HCT116 (cell line): ENCODE measurements at regions not wholly inside any gene's neighbourhood (a gene's known extent, or its start where the extent isn't known, plus 50 kb on each side); places are given as distances from the start of the nearest gene placed in this dataset.

Experiments used
- ATAC-seq: fragments of 200-7000 bp; cut with Tn5 transposase; 2 replicates; pipeline ENCODE4 v1.9.1; 2020; ENCODE audit warnings: mild to moderate bottlenecking, moderate library complexity
- BruUV-seq: library from RNA; stranded (reverse); fragments of 400-500 nt; replicated peaks from 2 replicates; lab custom pipeline; 2021; lab: Mats Ljungman, UMichigan
- CTCF ChIA-PET: fragments of 300-600 bp; sonication (Branson Sonifier 250); formaldehyde crosslinking; loops from one replicate; lab custom pipeline; 2021; ENCODE audit warnings: antibody characterized with exemption; lab: Charles Lee
- POLR2A ChIA-PET: fragments of 300-600, 350-600 bp; sonication (Branson Sonifier 250); formaldehyde crosslinking; loops from one replicate; lab custom pipeline; 2021; ENCODE audit warnings: antibody characterized with exemption; lab: Charles Lee
- RAD21 ChIA-PET, 2 experiments: fragments of 300-600 bp; sonication (Branson Sonifier 250); formaldehyde crosslinking; loops; one replicate each; lab custom pipeline; 2023; ENCODE audit warnings: low total read pairs in 2 of 2; ENCODE audit not compliant: uncharacterized antibody in 2 of 2, unreplicated experiment in 2 of 2, low non-redundant PET in 1 of 2; lab: Charles Lee
- DNase-seq: peaks from one replicate; pipeline ENCODE4 v3.0.0-alpha.2; 2010; ENCODE audit warnings: low read depth, low spot score
- H2AFZ ChIP-seq: fragments of 200-600 bp; shearing (Covaris generic), sonication (generic); 2 replicates; pipeline ENCODE4 v1.6.1; 2017; ENCODE audit warnings: low read depth, mixed run types, mixed read lengths, antibody characterized with exemption, low read length; ENCODE audit not compliant: poor library complexity, severe bottlenecking
- H3K27ac ChIP-seq: 2 replicates; pipeline ENCODE4 v1.5.1; 2012; ENCODE audit warnings: low read depth, low read length
- H3K27me3 ChIP-seq: fragments of 200-600 bp; sonication (generic); 2 replicates; pipeline ENCODE4 v1.6.1; 2016; ENCODE audit warnings: mixed run types, low read length, mixed read lengths; ENCODE audit not compliant: insufficient read depth
- H3K36me3 ChIP-seq, 2 experiments: fragments of 200-500 bp in 1 of 2; fragments of 200-600 bp in 1 of 2; sonication (Bioruptor generic) in 1 of 2; sonication (generic) in 1 of 2; 2 replicates each; pipeline versions ENCODE4 v1.5.1 to v1.6.1; 2014 to 2016; ENCODE audit warnings: low read length in 2 of 2, inconsistent platforms in 1 of 2, mixed read lengths in 1 of 2, mixed run types in 1 of 2; ENCODE audit not compliant: insufficient read depth in 2 of 2, control insufficient read depth in 1 of 2
- H3K4me1 ChIP-seq, 2 experiments: fragments of 200-600 bp in 1 of 2; sonication (generic) in 1 of 2; 2 replicates each; pipeline versions ENCODE4 v1.5.1 to v1.6.1; 2012 to 2017; ENCODE audit warnings: low read length in 2 of 2, inconsistent platforms in 1 of 2, mild to moderate bottlenecking in 1 of 2, mixed read lengths in 1 of 2, mixed run types in 1 of 2, moderate library complexity in 1 of 2; ENCODE audit not compliant: insufficient read depth in 2 of 2, control insufficient read depth in 1 of 2
- H3K4me2 ChIP-seq: fragments of 200-600 bp; sonication (generic); 2 replicates; pipeline ENCODE4 v1.6.1; 2017; ENCODE audit warnings: mixed run types, low read length, mixed read lengths
- H3K4me3 ChIP-seq, 2 experiments: fragments of 200-600 bp in 1 of 2; sonication (generic) in 1 of 2; replicated peaks in 1 of 2; 2 replicates each; pipeline ENCODE4 v1.5.1; 2011 to 2016; ENCODE audit warnings: low read length in 2 of 2, control low read depth in 1 of 2, low read depth in 1 of 2, mild to moderate bottlenecking in 1 of 2, mixed read lengths in 1 of 2, mixed run types in 1 of 2
- H3K79me2 ChIP-seq: fragments of 200-600 bp; sonication (generic); 2 replicates; pipeline ENCODE4 v1.6.1; 2017; ENCODE audit warnings: mild to moderate bottlenecking, mixed run types, low read length, moderate library complexity, mixed read lengths; ENCODE audit not compliant: insufficient read depth
- H3K9ac ChIP-seq: fragments of 200-600 bp; sonication (generic); 2 replicates; pipeline ENCODE4 v1.6.1; 2016; ENCODE audit warnings: low read length, mixed read lengths
- H3K9me2 ChIP-seq: fragments of 200-600 bp; sonication (generic), shearing (Covaris generic); 2 replicates; pipeline ENCODE4 v1.6.1; 2017; ENCODE audit warnings: mixed run types, mild to moderate bottlenecking, moderate library complexity; ENCODE audit not compliant: insufficient read depth
- H3K9me3 ChIP-seq, 2 experiments: fragments of 200-500 bp in 1 of 2; fragments of 200-600 bp in 1 of 2; sonication (Bioruptor generic) in 1 of 2; sonication (generic) in 1 of 2; 2 replicates each; pipeline ENCODE4 v1.6.1; 2014 to 2017; ENCODE audit warnings: low read length in 2 of 2, mixed read lengths in 2 of 2, inconsistent platforms in 1 of 2, low read depth in 1 of 2, mild to moderate bottlenecking in 1 of 2, mixed run types in 1 of 2, moderate library complexity in 1 of 2; ENCODE audit not compliant: control insufficient read depth in 1 of 2, insufficient read depth in 1 of 2
- H4K20me1 ChIP-seq: fragments of 200-600 bp; sonication (generic), shearing (Covaris generic); 2 replicates; pipeline ENCODE4 v1.6.1; 2017; ENCODE audit warnings: mixed run types, mild to moderate bottlenecking, moderate library complexity; ENCODE audit not compliant: insufficient read depth
- CBX3 ChIP-seq: IDR thresholded peaks from 2 replicates; pipeline ENCODE4 v1.6.1; 2012; ENCODE audit warnings: low read depth
- CEBPB ChIP-seq: IDR thresholded peaks from 2 replicates; pipeline ENCODE4 v1.6.1; 2012; ENCODE audit warnings: low read depth
- ELF1 ChIP-seq: IDR thresholded peaks from 2 replicates; pipeline ENCODE4 v1.6.1; 2012; ENCODE audit warnings: low read depth, borderline replicate concordance
- EZH2phosphoT487 ChIP-seq: fragments of 200-600 bp; IDR thresholded peaks from 2 replicates; pipeline ENCODE4 v1.6.1; 2018; ENCODE audit warnings: antibody characterized with exemption, borderline replicate concordance
- FOSL1 ChIP-seq: IDR thresholded peaks from 2 replicates; pipeline ENCODE4 v1.6.1; 2012; ENCODE audit warnings: low read depth
- JUND ChIP-seq: IDR thresholded peaks from 2 replicates; pipeline ENCODE4 v1.6.1; 2012
- POLR2A ChIP-seq: IDR thresholded peaks from 2 replicates; pipeline ENCODE4 v1.7.0; 2011; ENCODE audit warnings: borderline replicate concordance; ENCODE audit not compliant: insufficient read depth, insufficient read length; ENCODE audit errors: extremely low read depth
- POLR2AphosphoS5 ChIP-seq: IDR thresholded peaks from 2 replicates; pipeline ENCODE4 v1.6.1; 2011; ENCODE audit warnings: mild to moderate bottlenecking, low read depth, low read length, moderate library complexity
- RAD21 ChIP-seq: IDR thresholded peaks from 2 replicates; pipeline ENCODE4 v1.6.1; 2012; ENCODE audit warnings: low read depth, mild to moderate bottlenecking
- SIN3A ChIP-seq: IDR thresholded peaks from 2 replicates; pipeline ENCODE4 v1.6.1; 2012; ENCODE audit warnings: low read depth
- SP1 ChIP-seq: IDR thresholded peaks from 2 replicates; pipeline ENCODE4 v1.6.1; 2012; ENCODE audit warnings: low read depth
- SRF ChIP-seq: IDR thresholded peaks from 2 replicates; pipeline ENCODE4 v1.6.1; 2012; ENCODE audit warnings: low read depth
- TCF7L2 ChIP-seq: IDR thresholded peaks from 2 replicates; pipeline ENCODE4 v1.7.0; 2011; ENCODE audit warnings: borderline replicate concordance, inconsistent platforms; ENCODE audit not compliant: insufficient read depth, insufficient read length; ENCODE audit errors: extremely low read depth
- ZFX ChIP-seq: fragments of 450-650 bp; IDR thresholded peaks from 2 replicates; pipeline ENCODE4 v1.6.1; 2017
- ZNF274 ChIP-seq: fragments of 200-500 bp; sonication (Bioruptor generic); IDR thresholded peaks from 2 replicates; pipeline ENCODE4 v1.6.1; 2014; ENCODE audit warnings: mild to moderate bottlenecking, low read depth, low read length, inconsistent platforms
- intact Hi-C: fragments of 100-400 bp; cut with micrococcal nuclease; formaldehyde crosslinking; loops from 2 replicates; pipeline ENCODE4 v1.10.0; 2022
- TF ChIP-seq, protein P1 (sequence below): IDR thresholded peaks from 2 replicates; pipeline ENCODE4 v1.6.1; 2012
- TF ChIP-seq, protein P2 (sequence below): IDR thresholded peaks from 2 replicates; pipeline ENCODE4 v1.6.1; 2011; ENCODE audit warnings: mild to moderate bottlenecking, low read length, moderate library complexity; ENCODE audit not compliant: insufficient replicate concordance; ENCODE audit errors: extremely low read depth
- TF ChIP-seq, protein P3 (sequence below), 3 experiments: fragments of 200-600 bp in 1 of 3; sonication (generic) in 1 of 3; IDR thresholded peaks in 2 of 3; conservative IDR thresholded peaks in 1 of 3; 2 replicates each; pipeline ENCODE4 v1.5.1; 2012 to 2017; ENCODE audit warnings: low read depth in 2 of 3, low read length in 2 of 3, antibody characterized with exemption in 1 of 3, borderline replicate concordance in 1 of 3, control low read depth in 1 of 3, mild to moderate bottlenecking in 1 of 3, mixed read lengths in 1 of 3, mixed run types in 1 of 3, moderate library complexity in 1 of 3; ENCODE audit not compliant: insufficient read depth in 1 of 3

DNA sequence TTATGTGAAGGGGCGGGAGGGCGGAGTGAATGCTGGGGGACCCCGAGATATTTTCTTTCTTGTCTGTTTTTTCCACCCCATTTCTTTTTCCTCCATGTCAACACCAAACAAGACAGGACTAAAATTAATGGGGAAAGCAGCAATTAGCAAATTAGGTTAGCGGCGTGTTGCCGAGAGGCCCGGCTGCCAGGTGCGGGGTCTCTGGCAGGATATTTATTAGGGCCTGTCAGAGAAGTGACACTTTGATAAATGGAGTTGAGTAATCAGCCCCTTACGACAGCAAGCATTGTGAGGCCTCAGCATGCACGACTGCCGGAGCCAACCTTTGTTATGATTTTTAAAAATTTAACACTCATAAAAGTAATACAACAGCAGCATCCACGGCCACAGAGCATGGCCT, 193.8 kb downstream of the DHX35 start:
- intact Hi-C loops = no loop called here
- POLR2A ChIA-PET = no interaction called here

DNA sequence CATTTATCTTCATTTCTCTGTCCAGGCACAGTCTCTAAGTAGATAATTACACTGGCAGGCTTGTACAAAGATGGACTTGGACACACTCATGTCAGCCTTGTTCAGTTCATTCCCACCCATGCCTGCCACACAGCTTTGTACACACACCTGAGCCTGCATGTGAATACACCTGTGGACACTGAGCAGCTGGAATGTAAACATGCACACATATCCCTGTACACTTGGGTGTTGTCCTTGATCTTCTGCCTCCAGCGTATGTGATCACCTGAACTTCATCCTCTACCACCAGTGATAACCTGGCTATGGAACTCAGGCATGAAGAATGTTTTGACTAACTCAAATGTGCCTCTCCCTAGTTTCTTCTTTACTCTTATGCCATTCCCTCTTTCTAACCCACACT, 190.6 kb downstream of the DHX35 start:
- Histone ChIP-seq H3K4me3 (no peak overlapping the region), H2AFZ (no peak overlapping the region), H3K9me3 (no peaks in the 10 kb centered on the region), H3K9me2 (no peaks in the 10 kb centered on the region), H3K36me3 (no peaks in the 10 kb centered on the region), H3K27ac (no peak overlapping the region), H3K79me2 (no peaks in the 10 kb centered on the region), H3K27me3 (peaks cover 75% of the 10 kb centered on the region), H4K20me1 (no peaks in the 10 kb centered on the region), H3K4me2 (no peak overlapping the region), H3K9ac (no peak overlapping the region), H3K4me1 (no peaks in the 10 kb centered on the region)
- RAD21 ChIA-PET = no interaction called here
- intact Hi-C loops = no loop called here
- CTCF ChIA-PET = no interaction called here
- POLR2A ChIA-PET = no interaction called here
- no TSS peak for BruUV-seq
- no peak for ATAC-seq
- no peak for DNase-seq
- TF ChIP-seq CBX3 = no peak
- no peak for TF ChIP-seq ZFX
- no peak for TF ChIP-seq CEBPB
- TF ChIP-seq, protein P1, sequence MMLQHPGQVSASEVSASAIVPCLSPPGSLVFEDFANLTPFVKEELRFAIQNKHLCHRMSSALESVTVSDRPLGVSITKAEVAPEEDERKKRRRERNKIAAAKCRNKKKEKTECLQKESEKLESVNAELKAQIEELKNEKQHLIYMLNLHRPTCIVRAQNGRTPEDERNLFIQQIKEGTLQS = no peak
- TF ChIP-seq SP1 = no peak
- TF ChIP-seq TCF7L2 = no peak
- TF ChIP-seq, protein P2, sequence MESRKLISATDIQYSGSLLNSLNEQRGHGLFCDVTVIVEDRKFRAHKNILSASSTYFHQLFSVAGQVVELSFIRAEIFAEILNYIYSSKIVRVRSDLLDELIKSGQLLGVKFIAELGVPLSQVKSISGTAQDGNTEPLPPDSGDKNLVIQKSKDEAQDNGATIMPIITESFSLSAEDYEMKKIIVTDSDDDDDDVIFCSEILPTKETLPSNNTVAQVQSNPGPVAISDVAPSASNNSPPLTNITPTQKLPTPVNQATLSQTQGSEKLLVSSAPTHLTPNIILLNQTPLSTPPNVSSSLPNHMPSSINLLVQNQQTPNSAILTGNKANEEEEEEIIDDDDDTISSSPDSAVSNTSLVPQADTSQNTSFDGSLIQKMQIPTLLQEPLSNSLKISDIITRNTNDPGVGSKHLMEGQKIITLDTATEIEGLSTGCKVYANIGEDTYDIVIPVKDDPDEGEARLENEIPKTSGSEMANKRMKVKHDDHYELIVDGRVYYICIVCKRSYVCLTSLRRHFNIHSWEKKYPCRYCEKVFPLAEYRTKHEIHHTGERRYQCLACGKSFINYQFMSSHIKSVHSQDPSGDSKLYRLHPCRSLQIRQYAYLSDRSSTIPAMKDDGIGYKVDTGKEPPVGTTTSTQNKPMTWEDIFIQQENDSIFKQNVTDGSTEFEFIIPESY = no peak
- TF ChIP-seq FOSL1 = no peak
- no peak for TF ChIP-seq ZNF274
- no peak for TF ChIP-seq POLR2AphosphoS5
- TF ChIP-seq EZH2phosphoT487 = no peak
- no peak for TF ChIP-seq RAD21
- no peak for TF ChIP-seq JUND

More for the DNA sequence above, 193.8 kb downstream of the DHX35 start:
- H4K20me1 ChIP-seq = no peaks in the 10 kb centered on the region
- no peaks in the 10 kb centered on the region for H3K9me3 ChIP-seq
- ChIA-PET CTCF (no interaction called here), RAD21 (no interaction called here)
- TF ChIP-seq POLR2A (no peak), TCF7L2 (no peak), JUND (no peak), SRF (no peak), ELF1 (no peak), ZNF274 (no peak), CBX3 (no peak), SIN3A (no peak)
- TF ChIP-seq, protein P3, sequence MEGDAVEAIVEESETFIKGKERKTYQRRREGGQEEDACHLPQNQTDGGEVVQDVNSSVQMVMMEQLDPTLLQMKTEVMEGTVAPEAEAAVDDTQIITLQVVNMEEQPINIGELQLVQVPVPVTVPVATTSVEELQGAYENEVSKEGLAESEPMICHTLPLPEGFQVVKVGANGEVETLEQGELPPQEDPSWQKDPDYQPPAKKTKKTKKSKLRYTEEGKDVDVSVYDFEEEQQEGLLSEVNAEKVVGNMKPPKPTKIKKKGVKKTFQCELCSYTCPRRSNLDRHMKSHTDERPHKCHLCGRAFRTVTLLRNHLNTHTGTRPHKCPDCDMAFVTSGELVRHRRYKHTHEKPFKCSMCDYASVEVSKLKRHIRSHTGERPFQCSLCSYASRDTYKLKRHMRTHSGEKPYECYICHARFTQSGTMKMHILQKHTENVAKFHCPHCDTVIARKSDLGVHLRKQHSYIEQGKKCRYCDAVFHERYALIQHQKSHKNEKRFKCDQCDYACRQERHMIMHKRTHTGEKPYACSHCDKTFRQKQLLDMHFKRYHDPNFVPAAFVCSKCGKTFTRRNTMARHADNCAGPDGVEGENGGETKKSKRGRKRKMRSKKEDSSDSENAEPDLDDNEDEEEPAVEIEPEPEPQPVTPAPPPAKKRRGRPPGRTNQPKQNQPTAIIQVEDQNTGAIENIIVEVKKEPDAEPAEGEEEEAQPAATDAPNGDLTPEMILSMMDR (IDR thresholded peaks at IDR 0.05 in 2 of 3, conservative IDR thresholded peaks at IDR 0.05 in 1 of 3; ENCODE audit: borderline replicate concordance in 1 of 3, insufficient read depth in 1 of 3, low read depth in 2 of 3, low read length in 2 of 3) = no peak
- H3K27me3 ChIP-seq = peaks cover 49% of the 10 kb centered on the region
- H3K9me2 ChIP-seq = no peaks in the 10 kb centered on the region
- H3K27ac ChIP-seq = no peak overlapping the region
- no peak overlapping the region for H3K9ac ChIP-seq
- no TSS peak for BruUV-seq
- H2AFZ ChIP-seq = no peak overlapping the region
- no peaks in the 10 kb centered on the region for H3K36me3 ChIP-seq
- no peak overlapping the region for H3K4me2 ChIP-seq
- no peak for ATAC-seq
- no peaks in the 10 kb centered on the region for H3K4me1 ChIP-seq
- DNase-seq = no peak
- no peak overlapping the region for H3K4me3 ChIP-seq
- H3K79me2 ChIP-seq = no peaks in the 10 kb centered on the region
